ENCODE measurements at regions not wholly inside any gene's neighbourhood (a gene's known extent, or its start where the extent isn't known, plus 50 kb on each side); places are given as distances from the start of the nearest gene placed in this dataset.
"Not testable (repeated sequence)": the region's sequence is repeated elsewhere in the genome, so short reads cannot be mapped to it uniquely, and the experiment has no call there.

- Mint-ChIP-seq H3K36me3 (ENCODE audit: insufficient read depth) (no peaks in the 10 kb centered on the region), H3K27me3 (peaks cover 5 to 17% of the 10 kb centered on the region in 2 donors), H3K27ac (no peak overlapping the region), H3K9me3 (peaks cover 8 to 10% of the 10 kb centered on the region in 2 donors), H3K4me1 (ENCODE audit: low read depth in 2 of 2) (peaks cover 0 to 3% of the 10 kb centered on the region in 2 donors), H3K4me3 (no peak overlapping the region)
- no peak for DNase-seq
- ATAC-seq (replicated peaks) = no peak
Observed at GRCh38 chr6:22149501-22150367, 147.1 kb downstream of the PRL start.

- ATAC-seq (replicated peaks) = no peak
- no peak for DNase-seq
- Mint-ChIP-seq H3K4me1 (ENCODE audit: low read depth in 2 of 2) (peaks cover 0 to 3% of the 10 kb centered on the region in 2 donors), H3K27ac (no peak overlapping the region), H3K27me3 (peaks cover 5 to 17% of the 10 kb centered on the region in 2 donors), H3K9me3 (peaks cover 7 to 8% of the 10 kb centered on the region in 2 donors), H3K36me3 (ENCODE audit: insufficient read depth) (no peaks in the 10 kb centered on the region), H3K4me3 (no peak overlapping the region)
Observed at GRCh38 chr6:22150368-22151035, 146.3 kb downstream of the PRL start.

- H3K27me3 Mint-ChIP-seq = peaks cover 5 to 12% of the 10 kb centered on the region in 2 donors
- peaks cover 0 to 1% of the 10 kb centered on the region in 2 donors for H3K4me1 Mint-ChIP-seq (ENCODE audit: low read depth in 2 of 2)
- ATAC-seq (replicated peaks) (no peak), DNase-seq (no peak)
- H3K9me3 Mint-ChIP-seq = peaks cover 3 to 6% of the 10 kb centered on the region in 2 donors
- no peaks in the 10 kb centered on the region for H3K36me3 Mint-ChIP-seq (ENCODE audit: insufficient read depth)
- no peak overlapping the region for H3K4me3 Mint-ChIP-seq
- no peak overlapping the region for H3K27ac Mint-ChIP-seq
Observed at GRCh38 chr6:22151892-22152291, 144.9 kb downstream of the PRL start.

- DNase-seq = no peak
- ATAC-seq (replicated peaks) = no peak
- H3K27ac Mint-ChIP-seq = no peak overlapping the region
- H3K27me3 Mint-ChIP-seq = peaks cover 5 to 8% of the 10 kb centered on the region in 2 donors
- H3K4me1 Mint-ChIP-seq (ENCODE audit: low read depth in 2 of 2) = no peaks in the 10 kb centered on the region
- H3K36me3 Mint-ChIP-seq (ENCODE audit: insufficient read depth) = no peaks in the 10 kb centered on the region
- H3K4me3 Mint-ChIP-seq = no peak overlapping the region
- H3K9me3 Mint-ChIP-seq = peaks cover 0 to 5% of the 10 kb centered on the region in 2 donors
Observed at GRCh38 chr6:22152841-22153240, 144.0 kb downstream of the PRL start.

- Mint-ChIP-seq H3K9me3 (peaks cover 0 to 2% of the 10 kb centered on the region in 2 donors), H3K27me3 (peaks cover 0 to under 1% of the 10 kb centered on the region in 2 donors), H3K36me3 (ENCODE audit: insufficient read depth) (no peaks in the 10 kb centered on the region), H3K4me3 (no peak overlapping the region), H3K4me1 (ENCODE audit: low read depth in 2 of 2) (no peaks in the 10 kb centered on the region), H3K27ac (no peak overlapping the region)
- ATAC-seq (replicated peaks) = no peak
- DNase-seq = no peak
Observed at GRCh38 chr6:22153384-22154158, 143.3 kb downstream of the PRL start.

- Mint-ChIP-seq H3K4me3 (no peak overlapping the region), H3K27me3 (no peaks in the 10 kb centered on the region), H3K9me3 (peaks cover 0 to 4% of the 10 kb centered on the region in 2 donors), H3K27ac (no peak overlapping the region), H3K4me1 (ENCODE audit: low read depth in 2 of 2) (no peaks in the 10 kb centered on the region), H3K36me3 (ENCODE audit: insufficient read depth) (no peaks in the 10 kb centered on the region)
- DNase-seq (no peak), ATAC-seq (replicated peaks) (no peak)
Observed at GRCh38 chr6:22155551-22155950, 141.3 kb downstream of the PRL start.

GRCh38 chr6:22157233-22157632 is 139.6 kb downstream of the PRL start:
- Mint-ChIP-seq H3K4me1 (ENCODE audit: low read depth in 2 of 2) (no peaks in the 10 kb centered on the region), H3K27ac (no peak overlapping the region), H3K36me3 (ENCODE audit: insufficient read depth) (no peaks in the 10 kb centered on the region), H3K4me3 (no peak overlapping the region), H3K27me3 (no peaks in the 10 kb centered on the region), H3K9me3 (peaks cover 0 to 4% of the 10 kb centered on the region in 2 donors)
- no peak for ATAC-seq (replicated peaks)
- DNase-seq = no peak

- Mint-ChIP-seq H3K36me3 (ENCODE audit: insufficient read depth) (no peaks in the 10 kb centered on the region), H3K4me3 (no peak overlapping the region), H3K27ac (no peak overlapping the region), H3K9me3 (peaks cover 0 to 11% of the 10 kb centered on the region in 2 donors), H3K4me1 (ENCODE audit: low read depth in 2 of 2) (no peaks in the 10 kb centered on the region), H3K27me3 (no peaks in the 10 kb centered on the region)
- DNase-seq (no peak), ATAC-seq (replicated peaks) (no peak)
Observed at GRCh38 chr6:22164236-22164635, 132.6 kb downstream of the PRL start.

GRCh38 chr6:22171006-22171405 is 125.8 kb downstream of the PRL start:
- H3K27ac Mint-ChIP-seq; H3K4me3 Mint-ChIP-seq; H3K27me3 Mint-ChIP-seq; ATAC-seq (replicated peaks); DNase-seq; H3K4me1 Mint-ChIP-seq (ENCODE audit: low read depth in 2 of 2); H3K9me3 Mint-ChIP-seq; H3K36me3 Mint-ChIP-seq (ENCODE audit: insufficient read depth): not testable (repeated sequence)

GRCh38 chr6:22171885-22172284 is 125.0 kb downstream of the PRL start:
- not testable (repeated sequence) for ATAC-seq (replicated peaks); H3K36me3 Mint-ChIP-seq (ENCODE audit: insufficient read depth); H3K27ac Mint-ChIP-seq; DNase-seq; H3K9me3 Mint-ChIP-seq; H3K27me3 Mint-ChIP-seq; H3K4me3 Mint-ChIP-seq; H3K4me1 Mint-ChIP-seq (ENCODE audit: low read depth in 2 of 2)

GRCh38 chr6:22173311-22173710 is 123.5 kb downstream of the PRL start:
- no peak for ATAC-seq (replicated peaks)
- no peaks in the 10 kb centered on the region for H3K27me3 Mint-ChIP-seq
- DNase-seq = no peak
- no peak overlapping the region for H3K27ac Mint-ChIP-seq
- peaks cover 9 to 10% of the 10 kb centered on the region in 2 donors for H3K9me3 Mint-ChIP-seq
- no peaks in the 10 kb centered on the region for H3K36me3 Mint-ChIP-seq (ENCODE audit: insufficient read depth)
- H3K4me1 Mint-ChIP-seq (ENCODE audit: low read depth in 2 of 2) = no peaks in the 10 kb centered on the region
- no peak overlapping the region for H3K4me3 Mint-ChIP-seq

GRCh38 chr6:22180250-22180649 is 116.6 kb downstream of the PRL start:
- not testable (repeated sequence) for H3K4me1 Mint-ChIP-seq (ENCODE audit: low read depth in 2 of 2); H3K36me3 Mint-ChIP-seq (ENCODE audit: insufficient read depth); H3K27me3 Mint-ChIP-seq; H3K27ac Mint-ChIP-seq; DNase-seq; H3K4me3 Mint-ChIP-seq; H3K9me3 Mint-ChIP-seq; ATAC-seq (replicated peaks)

- Mint-ChIP-seq H3K27me3 (no peaks in the 10 kb centered on the region), H3K4me1 (ENCODE audit: low read depth in 2 of 2) (no peaks in the 10 kb centered on the region), H3K9me3 (peaks cover 0 to 8% of the 10 kb centered on the region in 2 donors), H3K27ac (no peak overlapping the region), H3K4me3 (no peak overlapping the region), H3K36me3 (ENCODE audit: insufficient read depth) (no peaks in the 10 kb centered on the region)
- no peak for ATAC-seq (replicated peaks)
- DNase-seq = no peak
Observed at GRCh38 chr6:22184371-22184770, 112.5 kb downstream of the PRL start.
